HCT116 (cell line): ENCODE measurements at regions not wholly inside any gene's neighbourhood (a gene's known extent, or its start where the extent isn't known, plus 50 kb on each side); places are given as distances from the start of the nearest gene placed in this dataset.

Source experiments
- ATAC-seq: fragments of 200-7000 bp; cut with Tn5 transposase; 2 replicates; pipeline ENCODE4 v1.9.1; 2020; ENCODE audit warnings: mild to moderate bottlenecking, moderate library complexity
- BruUV-seq: library from RNA; stranded (reverse); fragments of 400-500 nt; replicated peaks from 2 replicates; lab custom pipeline; 2021; lab: Mats Ljungman, UMichigan
- CTCF ChIA-PET: fragments of 300-600 bp; sonication (Branson Sonifier 250); formaldehyde crosslinking; loops from one replicate; lab custom pipeline; 2021; ENCODE audit warnings: antibody characterized with exemption; lab: Charles Lee
- POLR2A ChIA-PET: fragments of 300-600, 350-600 bp; sonication (Branson Sonifier 250); formaldehyde crosslinking; loops from one replicate; lab custom pipeline; 2021; ENCODE audit warnings: antibody characterized with exemption; lab: Charles Lee
- RAD21 ChIA-PET, 2 experiments: fragments of 300-600 bp; sonication (Branson Sonifier 250); formaldehyde crosslinking; loops; one replicate each; lab custom pipeline; 2023; ENCODE audit warnings: low total read pairs in 2 of 2; ENCODE audit not compliant: uncharacterized antibody in 2 of 2, unreplicated experiment in 2 of 2, low non-redundant PET in 1 of 2; lab: Charles Lee
- DNase-seq: peaks from one replicate; pipeline ENCODE4 v3.0.0-alpha.2; 2010; ENCODE audit warnings: low read depth, low spot score
- H2AFZ ChIP-seq: fragments of 200-600 bp; shearing (Covaris generic), sonication (generic); 2 replicates; pipeline ENCODE4 v1.6.1; 2017; ENCODE audit warnings: low read depth, mixed run types, mixed read lengths, antibody characterized with exemption, low read length; ENCODE audit not compliant: poor library complexity, severe bottlenecking
- H3K27ac ChIP-seq: 2 replicates; pipeline ENCODE4 v1.5.1; 2012; ENCODE audit warnings: low read depth, low read length
- H3K27me3 ChIP-seq: fragments of 200-600 bp; sonication (generic); 2 replicates; pipeline ENCODE4 v1.6.1; 2016; ENCODE audit warnings: mixed run types, low read length, mixed read lengths; ENCODE audit not compliant: insufficient read depth
- H3K36me3 ChIP-seq, 2 experiments: fragments of 200-500 bp in 1 of 2; fragments of 200-600 bp in 1 of 2; sonication (Bioruptor generic) in 1 of 2; sonication (generic) in 1 of 2; 2 replicates each; pipeline versions ENCODE4 v1.5.1 to v1.6.1; 2014 to 2016; ENCODE audit warnings: low read length in 2 of 2, inconsistent platforms in 1 of 2, mixed read lengths in 1 of 2, mixed run types in 1 of 2; ENCODE audit not compliant: insufficient read depth in 2 of 2, control insufficient read depth in 1 of 2
- H3K4me1 ChIP-seq, 2 experiments: fragments of 200-600 bp in 1 of 2; sonication (generic) in 1 of 2; 2 replicates each; pipeline versions ENCODE4 v1.5.1 to v1.6.1; 2012 to 2017; ENCODE audit warnings: low read length in 2 of 2, inconsistent platforms in 1 of 2, mild to moderate bottlenecking in 1 of 2, mixed read lengths in 1 of 2, mixed run types in 1 of 2, moderate library complexity in 1 of 2; ENCODE audit not compliant: insufficient read depth in 2 of 2, control insufficient read depth in 1 of 2
- H3K4me2 ChIP-seq: fragments of 200-600 bp; sonication (generic); 2 replicates; pipeline ENCODE4 v1.6.1; 2017; ENCODE audit warnings: mixed run types, low read length, mixed read lengths
- H3K4me3 ChIP-seq, 2 experiments: fragments of 200-600 bp in 1 of 2; sonication (generic) in 1 of 2; replicated peaks in 1 of 2; 2 replicates each; pipeline ENCODE4 v1.5.1; 2011 to 2016; ENCODE audit warnings: low read length in 2 of 2, control low read depth in 1 of 2, low read depth in 1 of 2, mild to moderate bottlenecking in 1 of 2, mixed read lengths in 1 of 2, mixed run types in 1 of 2
- H3K79me2 ChIP-seq: fragments of 200-600 bp; sonication (generic); 2 replicates; pipeline ENCODE4 v1.6.1; 2017; ENCODE audit warnings: mild to moderate bottlenecking, mixed run types, low read length, moderate library complexity, mixed read lengths; ENCODE audit not compliant: insufficient read depth
- H3K9ac ChIP-seq: fragments of 200-600 bp; sonication (generic); 2 replicates; pipeline ENCODE4 v1.6.1; 2016; ENCODE audit warnings: low read length, mixed read lengths
- H3K9me2 ChIP-seq: fragments of 200-600 bp; sonication (generic), shearing (Covaris generic); 2 replicates; pipeline ENCODE4 v1.6.1; 2017; ENCODE audit warnings: mixed run types, mild to moderate bottlenecking, moderate library complexity; ENCODE audit not compliant: insufficient read depth
- H3K9me3 ChIP-seq, 2 experiments: fragments of 200-500 bp in 1 of 2; fragments of 200-600 bp in 1 of 2; sonication (Bioruptor generic) in 1 of 2; sonication (generic) in 1 of 2; 2 replicates each; pipeline ENCODE4 v1.6.1; 2014 to 2017; ENCODE audit warnings: low read length in 2 of 2, mixed read lengths in 2 of 2, inconsistent platforms in 1 of 2, low read depth in 1 of 2, mild to moderate bottlenecking in 1 of 2, mixed run types in 1 of 2, moderate library complexity in 1 of 2; ENCODE audit not compliant: control insufficient read depth in 1 of 2, insufficient read depth in 1 of 2
- H4K20me1 ChIP-seq: fragments of 200-600 bp; sonication (generic), shearing (Covaris generic); 2 replicates; pipeline ENCODE4 v1.6.1; 2017; ENCODE audit warnings: mixed run types, mild to moderate bottlenecking, moderate library complexity; ENCODE audit not compliant: insufficient read depth
- CBX3 ChIP-seq: IDR thresholded peaks from 2 replicates; pipeline ENCODE4 v1.6.1; 2012; ENCODE audit warnings: low read depth
- CEBPB ChIP-seq: IDR thresholded peaks from 2 replicates; pipeline ENCODE4 v1.6.1; 2012; ENCODE audit warnings: low read depth
- CTCF ChIP-seq, 3 experiments: fragments of 200-600 bp in 1 of 3; sonication (generic) in 1 of 3; IDR thresholded peaks in 2 of 3; conservative IDR thresholded peaks in 1 of 3; 2 replicates each; pipeline ENCODE4 v1.5.1; 2012 to 2017; ENCODE audit warnings: low read depth in 2 of 3, low read length in 2 of 3, antibody characterized with exemption in 1 of 3, borderline replicate concordance in 1 of 3, control low read depth in 1 of 3, mild to moderate bottlenecking in 1 of 3, mixed read lengths in 1 of 3, mixed run types in 1 of 3, moderate library complexity in 1 of 3; ENCODE audit not compliant: insufficient read depth in 1 of 3
- EGR1 ChIP-seq: IDR thresholded peaks from 2 replicates; pipeline ENCODE4 v1.6.1; 2012; ENCODE audit warnings: low read depth
- EZH2 ChIP-seq: fragments of 200-600 bp; sonication (generic); IDR thresholded peaks from 2 replicates; pipeline ENCODE4 v1.6.1; 2017; ENCODE audit warnings: antibody characterized with exemption, mixed run types
- FOSL1 ChIP-seq: IDR thresholded peaks from 2 replicates; pipeline ENCODE4 v1.6.1; 2012; ENCODE audit warnings: low read depth
- JUND ChIP-seq: IDR thresholded peaks from 2 replicates; pipeline ENCODE4 v1.6.1; 2012
- MAX ChIP-seq: IDR thresholded peaks from 2 replicates; pipeline ENCODE4 v1.6.1; 2012
- POLR2AphosphoS5 ChIP-seq: IDR thresholded peaks from 2 replicates; pipeline ENCODE4 v1.6.1; 2011; ENCODE audit warnings: mild to moderate bottlenecking, low read depth, low read length, moderate library complexity
- RAD21 ChIP-seq: IDR thresholded peaks from 2 replicates; pipeline ENCODE4 v1.6.1; 2012; ENCODE audit warnings: low read depth, mild to moderate bottlenecking
- REST ChIP-seq: IDR thresholded peaks from 2 replicates; pipeline ENCODE4 v1.6.1; 2012; ENCODE audit warnings: low read depth
- SIN3A ChIP-seq: IDR thresholded peaks from 2 replicates; pipeline ENCODE4 v1.6.1; 2012; ENCODE audit warnings: low read depth
- TCF7L2 ChIP-seq: IDR thresholded peaks from 2 replicates; pipeline ENCODE4 v1.7.0; 2011; ENCODE audit warnings: borderline replicate concordance, inconsistent platforms; ENCODE audit not compliant: insufficient read depth, insufficient read length; ENCODE audit errors: extremely low read depth
- ZFX ChIP-seq: fragments of 450-650 bp; IDR thresholded peaks from 2 replicates; pipeline ENCODE4 v1.6.1; 2017
- ZNF274 ChIP-seq: fragments of 200-500 bp; sonication (Bioruptor generic); IDR thresholded peaks from 2 replicates; pipeline ENCODE4 v1.6.1; 2014; ENCODE audit warnings: mild to moderate bottlenecking, low read depth, low read length, inconsistent platforms
- intact Hi-C: fragments of 100-400 bp; cut with micrococcal nuclease; formaldehyde crosslinking; loops from 2 replicates; pipeline ENCODE4 v1.10.0; 2022

GRCh38 chr4:134019657-134020056 is 181.9 kb downstream of the PABPC4L start:
- Histone ChIP-seq H3K79me2 (no peaks in the 10 kb centered on the region), H3K4me1 (no peaks in the 10 kb centered on the region), H4K20me1 (no peaks in the 10 kb centered on the region), H3K4me2 (no peak overlapping the region), H2AFZ (no peak overlapping the region), H3K4me3 (no peak overlapping the region), H3K27me3 (no peaks in the 10 kb centered on the region), H3K36me3 (no peaks in the 10 kb centered on the region), H3K27ac (no peak overlapping the region), H3K9ac (no peak overlapping the region), H3K9me3 (no peaks in the 10 kb centered on the region), H3K9me2 (no peaks in the 10 kb centered on the region; the same call in 1 of the 2 replicates)
- ChIA-PET POLR2A (no interaction called here), CTCF (no interaction called here), RAD21 (no interaction called here)
- ATAC-seq: no peak
- BruUV-seq: no TSS peak
- no peak for DNase-seq
- TF ChIP-seq MAX: no peak
- no peak for TF ChIP-seq CTCF (IDR thresholded peaks at IDR 0.05 in 2 of 3, conservative IDR thresholded peaks at IDR 0.05 in 1 of 3; ENCODE audit: borderline replicate concordance in 1 of 3, insufficient read depth in 1 of 3, low read depth in 2 of 3, low read length in 2 of 3)
- no peak for TF ChIP-seq FOSL1
- no peak for TF ChIP-seq REST
- no peak for TF ChIP-seq TCF7L2
- TF ChIP-seq JUND: no peak
- TF ChIP-seq SIN3A: no peak
- no peak for TF ChIP-seq POLR2AphosphoS5
- no peak for TF ChIP-seq EGR1
- TF ChIP-seq ZNF274: no peak
- no peak for TF ChIP-seq RAD21
- no peak for TF ChIP-seq EZH2
- no peak for TF ChIP-seq CEBPB
- no peak for TF ChIP-seq CBX3
- TF ChIP-seq ZFX: no peak
- intact Hi-C loops: loop anchor here (5.0 to 10.0 kb wide), 2 partner anchors 445 to 758 kb away; no protein-coding TSS in a partner anchor
